ENCODE measurements at regions not wholly inside any gene's neighbourhood (a gene's known extent, or its start where the extent isn't known, plus 50 kb on each side); places are given as distances from the start of the nearest gene placed in this dataset.

GRCh38 chr1:201714542-201715329 is 114.2 kb upstream of the IPO9 start:
- Mint-ChIP-seq H3K4me3 (no peak overlapping the region), H3K36me3 (no peaks in the 10 kb centered on the region), H3K27me3 (no peaks in the 10 kb centered on the region), H3K9me3 (no peaks in the 10 kb centered on the region), H3K4me1 (peaks cover 0 to 19% (median 2%) of the 10 kb centered on the region in 4 donors), H3K27ac (no peak overlapping the region)
- ATAC-seq = no peak
- DNase-seq = no peak
- POLR2A ChIA-PET = no interaction called here

DNA sequence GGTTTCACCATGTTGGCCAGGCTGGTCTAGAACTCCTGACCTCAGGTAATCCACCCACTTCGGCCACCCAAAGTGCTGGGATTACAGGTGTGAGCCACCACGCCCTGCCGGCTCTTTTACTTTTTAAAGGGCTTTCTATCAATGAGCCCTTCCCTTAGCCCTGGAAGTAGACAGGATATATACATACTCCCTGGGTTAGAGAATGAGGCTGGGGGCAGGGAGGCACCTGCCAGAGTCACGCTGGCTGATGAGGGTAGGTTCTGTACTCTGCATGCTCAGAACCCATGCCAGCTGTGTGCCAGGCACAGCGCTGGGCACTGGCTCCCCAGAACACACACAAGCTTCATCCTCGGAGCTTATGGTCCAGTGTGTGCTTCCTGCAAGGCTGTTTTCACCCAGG is 113.6 kb upstream of the IPO9 start:
- Mint-ChIP-seq H3K4me3 (no peak overlapping the region), H3K4me1 (peaks cover 0 to 19% (median 2%) of the 10 kb centered on the region in 4 donors), H3K36me3 (peaks cover 0 to 1% (median 0%) of the 10 kb centered on the region in 3 donors), H3K9me3 (no peaks in the 10 kb centered on the region), H3K27ac (peak overlapping the region in 1 of 10 donors; percentile 6), H3K27me3 (no peaks in the 10 kb centered on the region)
- DNase-seq = no peak
- POLR2A ChIA-PET = no interaction called here
- ATAC-seq = no peak

DNA sequence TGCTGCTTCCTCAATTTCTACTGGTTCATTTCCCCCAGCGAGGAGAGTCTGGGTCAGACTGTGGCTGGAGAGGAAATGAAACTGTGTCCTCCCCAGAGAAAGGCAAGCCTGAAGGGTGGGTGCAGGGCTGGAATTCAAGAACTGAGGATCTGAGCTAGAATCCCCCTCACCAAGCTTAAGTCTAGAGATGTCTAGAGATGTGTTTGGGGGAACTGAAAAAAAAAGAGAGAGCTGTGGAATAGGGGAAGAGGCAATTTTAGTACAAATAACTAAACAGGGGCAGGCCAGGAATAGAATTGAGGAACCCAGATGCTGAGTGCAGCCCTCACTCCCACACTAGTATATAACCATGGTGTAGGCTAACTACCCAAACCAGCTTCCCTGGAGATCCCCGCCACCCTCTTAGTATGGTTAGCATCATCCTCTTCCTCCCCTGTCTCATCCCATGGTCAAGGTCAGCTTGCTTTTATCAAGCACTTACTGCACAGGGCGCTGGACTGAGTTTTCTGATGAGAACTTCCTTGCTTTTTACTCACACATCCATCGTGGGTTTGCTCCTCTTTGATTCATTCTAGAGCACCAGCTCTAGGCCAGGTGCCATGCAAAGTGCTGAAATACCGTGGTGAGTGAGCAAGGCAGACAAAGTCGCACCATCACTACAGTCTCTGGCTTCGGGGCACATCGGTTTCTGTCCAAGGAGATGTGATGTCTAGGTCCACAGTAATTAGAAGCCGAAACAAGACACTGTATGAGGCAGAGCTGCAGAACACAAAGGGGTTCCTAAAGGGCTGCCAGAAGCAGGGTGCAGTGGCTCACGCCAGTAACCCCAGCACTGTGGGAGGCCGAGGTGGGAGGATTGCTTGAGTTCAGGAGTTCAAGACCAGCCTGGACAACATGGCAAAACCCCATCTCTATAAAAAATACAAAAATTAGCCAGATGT is 112.9 kb upstream of the IPO9 start:
- POLR2A ChIA-PET = no interaction called here
- H3K9me3 Mint-ChIP-seq = no peaks in the 10 kb centered on the region
- DNase-seq (no peak), ATAC-seq (no peak)
- H3K36me3 Mint-ChIP-seq = peaks cover 0 to 1% (median 0%) of the 10 kb centered on the region in 3 donors
- peaks cover 0 to 19% (median 2%) of the 10 kb centered on the region in 4 donors for H3K4me1 Mint-ChIP-seq
- H3K27me3 Mint-ChIP-seq = no peaks in the 10 kb centered on the region
- H3K27ac Mint-ChIP-seq = peak overlapping the region in 1 of 10 donors; percentile 6
- peak overlapping the region in 1 of 10 donors; percentile 11 for H3K4me3 Mint-ChIP-seq

GRCh38 chr1:201716742-201717135 is 112.2 kb upstream of the IPO9 start:
- no peak overlapping the region for H3K27ac Mint-ChIP-seq
- H3K4me1 Mint-ChIP-seq = peaks cover 0 to 19% (median 2%) of the 10 kb centered on the region in 4 donors
- H3K4me3 Mint-ChIP-seq = no peak overlapping the region
- peaks cover 0 to 1% (median 0%) of the 10 kb centered on the region in 3 donors for H3K36me3 Mint-ChIP-seq
- peaks cover 0 to 2% (median 0%) of the 10 kb centered on the region in 5 donors for H3K27me3 Mint-ChIP-seq
- ATAC-seq (no peak), DNase-seq (no peak)
- POLR2A ChIA-PET = no interaction called here
- H3K9me3 Mint-ChIP-seq = no peaks in the 10 kb centered on the region

- POLR2A ChIA-PET = no interaction called here
Observed at GRCh38 chr1:201717286-201717685, 111.7 kb upstream of the IPO9 start.

DNA sequence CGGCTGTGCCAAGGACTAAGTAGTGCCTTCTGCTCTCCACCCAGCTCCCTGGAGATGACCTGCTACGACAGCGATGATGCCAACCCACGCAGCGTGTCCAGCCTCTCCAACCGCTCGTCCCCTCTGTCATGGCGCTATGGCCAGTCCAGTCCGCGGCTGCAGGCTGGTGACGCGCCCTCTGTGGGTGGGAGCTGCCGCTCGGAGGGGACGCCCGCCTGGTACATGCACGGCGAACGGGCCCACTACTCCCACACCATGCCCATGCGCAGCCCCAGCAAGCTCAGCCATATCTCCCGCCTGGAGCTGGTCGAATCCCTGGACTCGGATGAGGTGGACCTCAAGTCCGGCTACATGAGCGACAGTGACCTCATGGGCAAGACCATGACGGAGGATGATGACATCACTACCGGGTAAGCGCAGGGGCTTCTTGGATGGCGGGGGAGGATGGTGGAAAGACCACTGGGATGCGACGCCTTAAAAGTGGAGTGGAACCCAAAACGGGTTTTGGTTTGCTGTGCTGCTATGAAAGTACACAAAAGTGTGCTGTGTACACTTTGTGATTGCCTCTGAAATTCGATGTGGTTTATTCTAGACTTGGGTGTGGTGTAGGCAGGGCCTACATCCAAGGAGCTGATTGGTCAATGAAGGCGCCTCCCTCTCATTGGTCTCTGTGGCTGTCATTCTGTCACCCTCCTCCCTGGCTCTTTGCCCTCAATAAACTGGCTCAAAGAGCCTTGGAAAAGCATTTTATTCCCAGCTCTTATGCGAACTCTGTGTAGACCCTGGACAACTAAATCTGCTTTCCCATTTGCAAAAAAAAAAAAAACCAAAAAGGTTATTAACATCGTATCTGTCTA is 110.4 kb upstream of the IPO9 start:
- Mint-ChIP-seq H3K27me3 (peaks cover 0 to 3% (median 0%) of the 10 kb centered on the region in 5 donors), H3K4me3 (no peak overlapping the region), H3K9me3 (no peaks in the 10 kb centered on the region), H3K36me3 (peaks cover 0 to 1% (median 0%) of the 10 kb centered on the region in 3 donors), H3K27ac (no peak overlapping the region), H3K4me1 (peaks cover 0 to 15% (median 1%) of the 10 kb centered on the region in 4 donors)
- DNase-seq = no peak
- ATAC-seq = no peak
- POLR2A ChIA-PET = no interaction called here

More at GRCh38 chr1:201717286-201717685, 111.7 kb upstream of the IPO9 start:
- ATAC-seq = no peak
- Mint-ChIP-seq H3K27ac (no peak overlapping the region), H3K4me3 (no peak overlapping the region), H3K27me3 (peaks cover 0 to 3% (median 0%) of the 10 kb centered on the region in 5 donors), H3K4me1 (peaks cover 0 to 19% (median 2%) of the 10 kb centered on the region in 4 donors), H3K36me3 (peaks cover 0 to 1% (median 0%) of the 10 kb centered on the region in 3 donors), H3K9me3 (no peaks in the 10 kb centered on the region)
- no peak for DNase-seq

DNA sequence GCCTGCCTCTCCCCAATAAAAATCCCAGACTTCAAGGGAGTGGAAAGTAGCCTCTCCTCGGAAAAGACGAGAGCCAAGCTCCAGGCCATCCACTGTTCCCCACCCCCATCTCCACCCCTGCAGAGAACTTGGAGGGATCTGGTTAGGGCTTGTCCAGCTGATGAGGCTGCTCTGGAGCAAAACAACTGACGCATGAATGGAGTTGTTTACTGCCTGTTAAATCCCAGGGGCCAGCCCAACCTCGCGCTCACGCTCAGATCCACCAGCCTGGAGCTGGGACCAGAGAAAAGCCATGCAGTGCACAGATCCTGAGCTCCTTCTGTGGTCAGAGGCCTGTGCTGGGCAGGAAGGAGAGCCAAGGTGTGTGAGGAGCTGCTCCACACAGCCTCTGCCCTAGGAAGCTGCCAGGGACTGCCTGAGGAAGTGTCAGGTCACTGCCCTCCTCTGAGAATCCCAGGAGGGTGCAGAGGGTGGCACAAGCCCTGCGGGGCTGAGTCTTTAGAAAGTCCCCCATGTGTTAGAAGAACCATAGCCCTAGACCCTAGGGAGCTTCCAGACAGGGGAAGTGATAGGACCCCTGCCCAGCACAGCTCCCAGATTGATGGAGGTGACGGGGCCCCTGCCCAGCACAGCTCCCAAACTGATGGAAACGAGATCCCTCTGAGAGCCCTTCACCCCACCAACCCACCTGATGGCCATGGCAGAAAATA is 109.0 kb upstream of the IPO9 start:
- peaks cover 0 to 5% (median 1%) of the 10 kb centered on the region in 5 donors for H3K27me3 Mint-ChIP-seq
- no peak overlapping the region for H3K27ac Mint-ChIP-seq
- no peak for ATAC-seq
- peaks cover 0 to 1% (median 0%) of the 10 kb centered on the region in 3 donors for H3K36me3 Mint-ChIP-seq
- DNase-seq = no peak
- POLR2A ChIA-PET = interaction anchor here (0.6 kb wide), 1 partner anchor 99 kb away, joined by 3 read pairs; no protein-coding TSS in a partner anchor
- no peaks in the 10 kb centered on the region for H3K9me3 Mint-ChIP-seq
- peaks cover 0 to 15% (median 1%) of the 10 kb centered on the region in 4 donors for H3K4me1 Mint-ChIP-seq
- no peak overlapping the region for H3K4me3 Mint-ChIP-seq

DNA sequence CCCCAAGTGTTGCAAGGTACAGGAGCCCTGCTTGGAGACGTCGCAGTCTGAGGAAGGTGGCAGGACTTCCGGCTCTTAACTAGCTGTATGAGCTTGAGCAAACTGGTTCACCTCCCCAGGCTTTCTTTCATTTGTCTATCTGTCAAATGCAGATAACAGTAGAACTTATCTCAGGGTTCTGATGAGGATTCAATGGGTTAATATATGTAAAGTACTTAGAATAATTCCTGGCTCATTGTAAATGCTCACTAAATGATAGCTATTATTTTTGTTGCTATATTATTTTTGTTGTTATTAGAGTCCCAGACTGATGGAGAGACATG is 108.5 kb upstream of the IPO9 start:
- no peaks in the 10 kb centered on the region for H3K9me3 Mint-ChIP-seq
- POLR2A ChIA-PET = interaction anchor here (0.6 kb wide), 1 partner anchor 100 kb away, joined by 3 read pairs; no protein-coding TSS in a partner anchor
- H3K36me3 Mint-ChIP-seq = peaks cover 0 to 1% (median 0%) of the 10 kb centered on the region in 3 donors
- no peak overlapping the region for H3K4me3 Mint-ChIP-seq
- no peak for DNase-seq
- H3K4me1 Mint-ChIP-seq = peaks cover 0 to 15% (median 1%) of the 10 kb centered on the region in 4 donors
- no peak for ATAC-seq
- H3K27ac Mint-ChIP-seq = no peak overlapping the region
- peaks cover 0 to 8% (median 4%) of the 10 kb centered on the region in 5 donors for H3K27me3 Mint-ChIP-seq

DNA sequence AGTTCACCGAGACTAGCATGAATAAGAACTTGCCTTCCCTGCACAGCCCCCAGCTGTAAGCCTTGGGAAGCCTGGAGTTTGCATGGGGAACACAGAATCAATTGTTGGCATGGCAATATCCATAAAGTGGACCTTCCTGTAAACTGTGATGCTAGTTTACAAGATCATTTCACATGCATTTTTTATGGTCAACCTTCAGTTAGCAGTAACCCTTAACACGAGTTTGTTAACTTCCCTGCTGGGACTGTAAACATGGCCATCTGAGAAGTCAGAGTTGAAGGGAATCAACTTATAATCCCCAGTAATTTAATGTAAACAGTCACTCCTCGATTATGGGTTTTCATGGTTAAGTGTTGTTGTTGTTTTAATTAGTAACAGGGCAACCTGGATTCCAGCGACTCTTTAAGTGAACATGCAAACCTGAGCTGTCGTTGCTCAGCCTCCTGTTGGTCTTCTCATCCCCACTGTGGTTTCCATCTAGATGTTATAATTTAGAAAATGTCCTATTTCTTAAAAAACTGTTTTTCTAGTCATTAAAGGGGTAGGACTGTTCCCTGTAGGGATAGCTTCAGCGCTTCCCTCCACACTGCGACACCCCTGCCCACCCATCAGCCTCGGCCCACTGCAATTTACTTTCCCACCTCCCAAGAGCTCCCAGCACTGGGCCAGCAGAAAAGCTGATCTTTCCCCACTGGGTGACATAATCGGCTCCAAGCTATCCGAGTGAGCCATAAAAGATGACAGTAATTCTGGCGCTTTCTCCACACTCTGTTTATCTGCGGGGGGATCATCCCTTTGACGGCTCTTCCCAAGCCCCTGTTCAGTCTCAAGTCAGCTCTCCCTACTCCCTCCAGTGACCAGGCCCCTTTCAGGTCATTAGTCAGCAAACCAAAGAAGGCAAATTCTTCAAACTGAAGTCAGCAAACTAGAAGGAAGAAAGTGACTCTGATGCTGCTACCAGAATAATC is 107.6 kb upstream of the IPO9 start:
- Mint-ChIP-seq H3K4me3 (no peak overlapping the region), H3K27ac (no peak overlapping the region), H3K9me3 (no peaks in the 10 kb centered on the region), H3K4me1 (peaks cover 0 to 6% (median 1%) of the 10 kb centered on the region in 4 donors), H3K36me3 (peaks cover 0 to 1% (median 0%) of the 10 kb centered on the region in 3 donors), H3K27me3 (peaks cover 0 to 9% (median 4%) of the 10 kb centered on the region in 5 donors)
- DNase-seq (no peak), ATAC-seq (no peak)
- POLR2A ChIA-PET = no interaction called here

GRCh38 chr1:201724039-201724765 is 104.8 kb upstream of the IPO9 start:
- Mint-ChIP-seq H3K4me3 (no peak overlapping the region), H3K27ac (no peak overlapping the region), H3K9me3 (no peaks in the 10 kb centered on the region), H3K27me3 (peaks cover 0 to 10% (median 8%) of the 10 kb centered on the region in 5 donors), H3K36me3 (peaks cover 0 to 1% (median 0%) of the 10 kb centered on the region in 3 donors), H3K4me1 (no peaks in the 10 kb centered on the region)
- no peak for ATAC-seq
- POLR2A ChIA-PET = no interaction called here
- DNase-seq = no peak

Measured in naive thymus-derived CD8-positive, alpha-beta T cell (primary cell).